H1 (cell line): ENCODE measurements at regions not wholly inside any gene's neighbourhood (a gene's known extent, or its start where the extent isn't known, plus 50 kb on each side); places are given as distances from the start of the nearest gene placed in this dataset.

Experiments
- CTCF ChIA-PET: fragments of 300-600 bp; sonication (Branson Sonifier 250); formaldehyde crosslinking; loops from one replicate; lab custom pipeline; 2021; ENCODE audit not compliant: partially characterized antibody; lab: Charles Lee
- POLR2A ChIA-PET: fragments of 300-600 bp; sonication (Branson Sonifier 250); formaldehyde crosslinking; loops from one replicate; lab custom pipeline; 2021; ENCODE audit warnings: inconsistent platforms; ENCODE audit not compliant: partially characterized antibody; lab: Charles Lee
- DNase-seq, 2 experiments: peaks; one replicate each; pipeline versions ENCODE4 v3.0.0 to v3.0.0-alpha.2; 2010 to 2022; ENCODE audit warnings: low spot score in 2 of 2, low read depth in 1 of 2, mixed read lengths in 1 of 2
- FAIRE-seq: peaks from 2 replicates; lab custom pipeline; 2011; peaks lifted over from hg19 to GRCh38; lab: Jason Lieb, UNC
- H2AFZ ChIP-seq: 2 replicates; pipeline ENCODE4 v1.8.1; 2012; ENCODE audit warnings: low read length, inconsistent platforms
- H2AK5ac ChIP-seq: 2 replicates; pipeline ENCODE4 v1.6.1; 2013; ENCODE audit warnings: low read depth, low read length
- H2BK120ac ChIP-seq: replicated peaks from 2 replicates; pipeline ENCODE3; 2013; ENCODE audit warnings: low read depth, low read length, inconsistent platforms
- H2BK12ac ChIP-seq: 2 replicates; pipeline ENCODE4 v1.6.1; 2013; ENCODE audit warnings: low read depth, low read length
- H2BK15ac ChIP-seq: 2 replicates; pipeline ENCODE4 v1.6.1; 2013; ENCODE audit warnings: low read length
- H2BK20ac ChIP-seq: 2 replicates; pipeline ENCODE4 v1.6.1; 2013; ENCODE audit warnings: low read length
- H2BK5ac ChIP-seq: 2 replicates; pipeline ENCODE4 v1.6.1; 2013; ENCODE audit warnings: low read depth, low read length
- H3K14ac ChIP-seq: 2 replicates; pipeline ENCODE4 v1.6.1; 2013; ENCODE audit warnings: inconsistent platforms; ENCODE audit not compliant: insufficient read length
- H3K18ac ChIP-seq: 2 replicates; pipeline ENCODE4 v1.6.1; 2013; ENCODE audit warnings: low read length; ENCODE audit errors: extremely low read depth
- H3K23ac ChIP-seq: 2 replicates; pipeline ENCODE4 v1.6.1; 2013; ENCODE audit warnings: inconsistent platforms; ENCODE audit not compliant: insufficient read length
- H3K23me2 ChIP-seq: 2 replicates; pipeline ENCODE4 v1.6.1; 2013; ENCODE audit warnings: low read depth, low read length
- H3K27ac ChIP-seq: 2 replicates; pipeline ENCODE4 v1.6.1; 2011; ENCODE audit warnings: low read depth, low read length, inconsistent platforms
- H3K27me3 ChIP-seq, 4 experiments: replicated peaks in 1 of 4; 1 replicate in 1 of 4; 2 replicates in 3 of 4; pipeline versions ENCODE4 v1.6.1 to v1.8.1; 2011 to 2013; ENCODE audit warnings: low read length in 3 of 4, mild to moderate bottlenecking in 3 of 4, inconsistent platforms in 2 of 4, mixed read lengths in 2 of 4, moderate library complexity in 1 of 4; ENCODE audit not compliant: control insufficient read depth in 3 of 4, insufficient read depth in 3 of 4; ENCODE audit errors: extremely low read depth in 1 of 4
- H3K36me3 ChIP-seq, 4 experiments: 2 replicates each; pipeline versions ENCODE4 v1.6.1 to v1.8.1; 2011 to 2013; ENCODE audit warnings: mild to moderate bottlenecking in 4 of 4, low read length in 3 of 4, moderate library complexity in 2 of 4, control low read depth in 1 of 4, inconsistent platforms in 1 of 4; ENCODE audit not compliant: insufficient read depth in 4 of 4, control insufficient read depth in 2 of 4
- H3K4ac ChIP-seq: replicated peaks from 2 replicates; pipeline ENCODE3; 2013; ENCODE audit warnings: low read length, low read depth, mixed read lengths, inconsistent platforms; ENCODE audit not compliant: insufficient read length
- H3K4me1 ChIP-seq, 4 experiments: replicated peaks in 1 of 4; 1 replicate in 1 of 4; 2 replicates in 3 of 4; pipeline versions ENCODE4 v1.6.1 to v1.8.1; 2011 to 2013; ENCODE audit warnings: low read length in 3 of 4, inconsistent platforms in 2 of 4, mixed read lengths in 1 of 4; ENCODE audit not compliant: insufficient read depth in 4 of 4, control insufficient read depth in 3 of 4
- H3K4me2 ChIP-seq, 2 experiments: 2 replicates each; pipeline versions ENCODE4 v1.6.1 to v1.8.1; 2011 to 2013; ENCODE audit warnings: low read depth in 2 of 2, low read length in 2 of 2, control low read depth in 1 of 2, inconsistent platforms in 1 of 2, mild to moderate bottlenecking in 1 of 2; ENCODE audit not compliant: insufficient read depth in 1 of 2
- H3K4me3 ChIP-seq, 4 experiments: fragments of 200-600, 300-600 bp in 1 of 4; sonication (generic), shearing (Covaris generic), sonication (Bioruptor Twin) in 1 of 4; 2 replicates each; pipeline versions ENCODE4 v1.5.1 to v1.8.1; 2011 to 2016; ENCODE audit warnings: low read length in 4 of 4, low read depth in 3 of 4, control low read depth in 2 of 4, inconsistent platforms in 2 of 4, mild to moderate bottlenecking in 2 of 4, mixed read lengths in 1 of 4, moderate library complexity in 1 of 4; ENCODE audit not compliant: insufficient read depth in 2 of 4; ENCODE audit errors: extremely low read depth in 1 of 4
- H3K56ac ChIP-seq: replicated peaks from 2 replicates; pipeline ENCODE3; 2013; ENCODE audit warnings: low read depth, mild to moderate bottlenecking, mixed read lengths, low read length, inconsistent platforms; ENCODE audit not compliant: insufficient read length
- H3K79me1 ChIP-seq: 2 replicates; pipeline ENCODE4 v1.6.1; 2013; ENCODE audit warnings: low read depth, low read length, control low read depth
- H3K79me2 ChIP-seq, 2 experiments: 2 replicates each; pipeline versions ENCODE4 v1.6.1 to v1.8.1; 2012 to 2013; ENCODE audit warnings: low read length in 2 of 2, mild to moderate bottlenecking in 2 of 2, inconsistent platforms in 1 of 2; ENCODE audit not compliant: insufficient read depth in 2 of 2, control insufficient read depth in 1 of 2
- H3K9ac ChIP-seq, 4 experiments: replicated peaks in 1 of 4; 1 replicate in 1 of 4; 2 replicates in 3 of 4; pipeline versions ENCODE4 v1.6.1 to v1.8.1; 2011 to 2013; ENCODE audit warnings: low read depth in 3 of 4, low read length in 3 of 4, control low read depth in 2 of 4, mild to moderate bottlenecking in 2 of 4, moderate library complexity in 2 of 4, inconsistent platforms in 1 of 4; ENCODE audit errors: extremely low read depth in 1 of 4
- H3K9me3 ChIP-seq, 2 experiments: 2 replicates each; pipeline versions ENCODE4 v1.6.1 to v1.8.1; 2012 to 2013; ENCODE audit warnings: mild to moderate bottlenecking in 2 of 2, moderate library complexity in 2 of 2, control low read depth in 1 of 2, inconsistent platforms in 1 of 2, low read depth in 1 of 2, low read length in 1 of 2, mixed read lengths in 1 of 2; ENCODE audit not compliant: insufficient read depth in 2 of 2
- H4K20me1 ChIP-seq, 2 experiments: replicated peaks in 1 of 2; 2 replicates each; pipeline versions ENCODE3 to v1.8.1; 2011 to 2013; ENCODE audit warnings: inconsistent platforms in 2 of 2, low read length in 2 of 2, mild to moderate bottlenecking in 1 of 2; ENCODE audit not compliant: insufficient read depth in 2 of 2, control insufficient read depth in 1 of 2
- H4K5ac ChIP-seq: 2 replicates; pipeline ENCODE4 v1.6.1; 2013; ENCODE audit warnings: low read length, low read depth, mixed read lengths, inconsistent platforms; ENCODE audit not compliant: insufficient read length
- H4K8ac ChIP-seq: 2 replicates; pipeline ENCODE4 v1.8.0; 2013; ENCODE audit warnings: mild to moderate bottlenecking, moderate library complexity, low read length, inconsistent platforms; ENCODE audit not compliant: insufficient read depth; ENCODE audit errors: extremely low read depth
- H4K91ac ChIP-seq: replicated peaks from 2 replicates; pipeline ENCODE3; 2013; ENCODE audit warnings: low read length, mixed read lengths, inconsistent platforms; ENCODE audit not compliant: insufficient read length
- ATF2 ChIP-seq: IDR thresholded peaks from 2 replicates; pipeline ENCODE4 v1.6.1; 2012; ENCODE audit warnings: low read length, inconsistent platforms
- BCL11A ChIP-seq, 2 experiments: IDR thresholded peaks; one replicate each; pipeline ENCODE4 v1.6.1; 2011; ENCODE audit warnings: low read depth in 2 of 2, low read length in 2 of 2, mild to moderate bottlenecking in 2 of 2
- CHD1 ChIP-seq: IDR thresholded peaks from 2 replicates; pipeline ENCODE4 v1.6.1; 2012; ENCODE audit warnings: low read depth, low read length, improper control_type of control experiment
- EGR1 ChIP-seq: IDR thresholded peaks from 2 replicates; pipeline ENCODE4 v1.6.1; 2011; ENCODE audit warnings: low read depth, low read length, borderline replicate concordance
- EP300 ChIP-seq, 2 experiments: IDR thresholded peaks; 1 replicate in 1 of 2; 2 replicates in 1 of 2; pipeline ENCODE4 v1.6.1; 2011 to 2012; ENCODE audit warnings: low read depth in 2 of 2, low read length in 2 of 2, mild to moderate bottlenecking in 2 of 2, borderline replicate concordance in 1 of 2, inconsistent platforms in 1 of 2, moderate library complexity in 1 of 2
- FOSL1 ChIP-seq: IDR thresholded peaks from 2 replicates; pipeline ENCODE4 v1.6.1; 2011; ENCODE audit warnings: mild to moderate bottlenecking, low read depth, low read length, moderate library complexity; ENCODE audit not compliant: insufficient read depth
- HDAC6 ChIP-seq: IDR thresholded peaks from one replicate; pipeline ENCODE4 v1.7.1; 2012; ENCODE audit warnings: low read depth, mild to moderate bottlenecking, inconsistent platforms, low read length, moderate library complexity
- KDM1A ChIP-seq: fragments of 200-600, 300-600 bp; sonication (generic); IDR thresholded peaks from 2 replicates; pipeline ENCODE4 v1.7.1; 2016; ENCODE audit warnings: mild to moderate bottlenecking, low read length, borderline replicate concordance
- KDM5A ChIP-seq: fragments of 200-600 bp; IDR thresholded peaks from 2 replicates; pipeline ENCODE4 v1.7.1; 2012; ENCODE audit warnings: mild to moderate bottlenecking, low read length, inconsistent platforms, mixed read lengths
- MAX ChIP-seq: IDR thresholded peaks from 2 replicates; pipeline ENCODE4 v1.6.1; 2012; ENCODE audit warnings: inconsistent platforms
- POLR2A ChIP-seq, 2 experiments: IDR thresholded peaks; 1 replicate in 1 of 2; 2 replicates in 1 of 2; pipeline ENCODE4 v1.6.1; 2011; ENCODE audit warnings: low read depth in 2 of 2, low read length in 2 of 2, mild to moderate bottlenecking in 2 of 2; ENCODE audit errors: control extremely low read depth in 1 of 2
- POU5F1 ChIP-seq: IDR thresholded peaks from 2 replicates; pipeline ENCODE4 v1.6.1; 2011; ENCODE audit warnings: low read depth, mild to moderate bottlenecking, low read length, moderate library complexity
- RAD21 ChIP-seq, 2 experiments: IDR thresholded peaks in 1 of 2; conservative IDR thresholded peaks in 1 of 2; 2 replicates each; pipeline ENCODE4 v1.6.1; 2011; ENCODE audit warnings: low read depth in 2 of 2, low read length in 2 of 2, improper control_type of control experiment in 1 of 2, inconsistent platforms in 1 of 2, mild to moderate bottlenecking in 1 of 2, moderate library complexity in 1 of 2
- SUZ12 ChIP-seq: fragments of 200-600 bp; sonication (generic); IDR thresholded peaks from 2 replicates; pipeline ENCODE4 v1.6.1; 2012; ENCODE audit warnings: mild to moderate bottlenecking, inconsistent platforms, low read length, moderate library complexity, mixed read lengths
- TBP ChIP-seq: IDR thresholded peaks from 2 replicates; pipeline ENCODE4 v1.6.1; 2011; ENCODE audit warnings: low read depth, low read length, improper control_type of control experiment

GRCh38 chr2:41061356-41061755 lies 609.5 kb upstream of the SLC8A1 start:
- no peaks in the 10 kb centered on the region for H3K36me3 ChIP-seq
- no peak overlapping the region for H2BK120ac ChIP-seq
- H3K23ac ChIP-seq: no peak overlapping the region
- H3K9ac ChIP-seq: no peak overlapping the region
- no peaks in the 10 kb centered on the region for H3K27me3 ChIP-seq
- H3K4me1 ChIP-seq: no peaks in the 10 kb centered on the region; a peak in 1 of 7 replicates
- POLR2A ChIA-PET: no interaction called here
- no peak overlapping the region for H2AFZ ChIP-seq
- no peak overlapping the region for H3K56ac ChIP-seq
- H2BK15ac ChIP-seq: no peak overlapping the region
- no peaks in the 10 kb centered on the region for H3K79me2 ChIP-seq
- no peak overlapping the region for H3K4ac ChIP-seq
- no peaks in the 10 kb centered on the region for H3K23me2 ChIP-seq
- H3K27ac ChIP-seq: no peak overlapping the region
- no peak overlapping the region for H4K5ac ChIP-seq
- no peak overlapping the region for H3K4me3 ChIP-seq
- no peak overlapping the region for H2BK5ac ChIP-seq
- no peak overlapping the region for H3K14ac ChIP-seq
- H4K91ac ChIP-seq: no peak overlapping the region
- no peaks in the 10 kb centered on the region for H4K20me1 ChIP-seq
- no peaks in the 10 kb centered on the region for H3K9me3 ChIP-seq
- CTCF ChIA-PET: no interaction called here
- no peak overlapping the region for H3K18ac ChIP-seq
- no peak for DNase-seq
- H3K4me2 ChIP-seq: no peak overlapping the region
- no peak for FAIRE-seq
- H2BK20ac ChIP-seq: no peak overlapping the region
- no peaks in the 10 kb centered on the region for H3K79me1 ChIP-seq
- H2AK5ac ChIP-seq: no peak overlapping the region
- no peak overlapping the region for H2BK12ac ChIP-seq
- H4K8ac ChIP-seq: no peak overlapping the region
- no peak for TF ChIP-seq BCL11A (IDR thresholded peaks at IDR 0.05; ENCODE audit: low read depth in 2 of 2, low read length in 2 of 2)
- TF ChIP-seq KDM5A: no peak
- no peak for TF ChIP-seq TBP
- no peak for TF ChIP-seq RAD21 (IDR thresholded peaks at IDR 0.05 in 1 of 2, conservative IDR thresholded peaks at IDR 0.05 in 1 of 2; ENCODE audit: low read depth in 2 of 2, low read length in 2 of 2)
- TF ChIP-seq CHD1: no peak
- no peak for TF ChIP-seq ATF2
- no peak for TF ChIP-seq POU5F1
- no peak for TF ChIP-seq POLR2A (IDR thresholded peaks at IDR 0.05; ENCODE audit: control extremely low read depth in 1 of 2, low read depth in 2 of 2, low read length in 2 of 2)
- TF ChIP-seq SUZ12: no peak
- TF ChIP-seq HDAC6: no peak
- TF ChIP-seq KDM1A: no peak
- TF ChIP-seq MAX: no peak
- no peak for TF ChIP-seq FOSL1
- TF ChIP-seq EP300 (IDR thresholded peaks at IDR 0.05; ENCODE audit: borderline replicate concordance in 1 of 2, low read depth in 2 of 2, low read length in 2 of 2): no peak
- no peak for TF ChIP-seq EGR1
